ENCODE measurements at regions not wholly inside any gene's neighbourhood (a gene's known extent, or its start where the extent isn't known, plus 50 kb on each side); places are given as distances from the start of the nearest gene placed in this dataset.

- H3K4me3 ChIP-seq (ENCODE audit: low read length) = no peak overlapping the region
- H3K27ac ChIP-seq (ENCODE audit: low read depth, low read length) = no peak overlapping the region
- no peak for ATAC-seq
- CTCF ChIA-PET = no interaction called here
- DNase-seq = no peak
- H3K36me3 ChIP-seq (ENCODE audit: control insufficient read depth in 2 of 3, insufficient read depth in 3 of 3, low read length in 3 of 3) = no peaks in the 10 kb centered on the region
- H3K36me3 Mint-ChIP-seq = no peaks in the 10 kb centered on the region
- H3K27me3 ChIP-seq (ENCODE audit: control insufficient read depth in 2 of 2, insufficient read depth in 2 of 2, low read length in 2 of 2) = no peaks in the 10 kb centered on the region
- H3K4me1 ChIP-seq (ENCODE audit: control insufficient read depth in 2 of 2, insufficient read depth in 2 of 2, low read length in 2 of 2) = peaks cover under 1 to 7% of the 10 kb centered on the region in 2 donors
- peaks cover 0 to 9% (median 7%) of the 10 kb centered on the region in 7 donors for H3K4me1 Mint-ChIP-seq
- peaks cover 0 to 7% (median 2%) of the 10 kb centered on the region in 5 donors for H3K27me3 Mint-ChIP-seq
- no peaks in the 10 kb centered on the region for H3K9me3 ChIP-seq (ENCODE audit: control insufficient read depth in 2 of 3, low read length in 3 of 3)
- H3K27ac Mint-ChIP-seq = no peak overlapping the region
- H3K4me3 Mint-ChIP-seq = no peak overlapping the region
- H3K9me3 Mint-ChIP-seq = no peaks in the 10 kb centered on the region
- POLR2A ChIA-PET = no interaction called here
- intact Hi-C loops (cut with micrococcal nuclease) = no loop called here
Measured at GRCh38 chr1:10898921-10899320, 102.5 kb upstream of the CASZ1 start.

DNA sequence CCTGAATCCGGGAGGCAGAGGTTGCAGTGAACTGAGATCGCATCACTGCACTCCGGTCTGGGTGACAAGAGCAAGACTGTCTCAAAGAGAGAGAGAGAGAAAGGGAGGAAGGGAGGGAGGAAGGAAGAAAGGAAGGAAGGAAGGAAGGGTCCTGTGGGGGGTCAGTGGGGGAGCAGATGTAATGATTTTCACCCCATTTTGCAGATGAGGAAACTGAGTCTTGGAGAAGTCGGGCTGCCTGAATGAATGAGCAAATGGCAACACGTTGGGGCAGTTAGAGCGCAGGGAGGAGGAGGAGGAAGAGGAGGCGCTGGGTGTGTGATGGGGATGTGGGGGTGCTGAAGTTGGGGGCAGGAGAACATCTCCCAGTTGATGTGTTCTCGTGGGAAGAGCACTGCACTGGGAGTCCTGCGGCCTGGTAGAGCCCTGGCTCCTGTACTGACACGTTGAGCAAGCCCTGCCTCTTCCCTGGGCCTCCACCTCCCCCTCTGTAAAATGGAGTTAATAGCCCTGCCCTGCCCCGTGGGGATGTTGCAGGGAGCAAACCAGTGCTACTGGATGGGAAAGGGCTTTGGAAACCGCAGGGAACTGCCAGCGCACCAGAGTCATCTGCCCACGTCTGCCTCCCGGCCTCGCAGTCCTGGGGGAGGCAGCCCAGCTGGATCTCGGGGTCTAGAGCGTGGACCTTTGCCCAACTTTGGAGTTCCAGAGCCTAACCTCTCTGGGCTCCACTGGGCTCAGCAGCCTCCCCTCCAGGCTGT is 103.2 kb upstream of the CASZ1 start:
- ChIA-PET POLR2A (no interaction called here), CTCF (no interaction called here)
- no peak for ATAC-seq
- Mint-ChIP-seq H3K36me3 (no peaks in the 10 kb centered on the region), H3K4me1 (peaks cover 0 to 16% (median 14%) of the 10 kb centered on the region in 7 donors), H3K9me3 (no peaks in the 10 kb centered on the region), H3K27me3 (peaks cover 0 to 8% (median 0%) of the 10 kb centered on the region in 5 donors), H3K4me3 (no peak overlapping the region), H3K27ac (no peak overlapping the region)
- intact Hi-C loops (cut with micrococcal nuclease) = no loop called here
- H3K4me1 ChIP-seq (ENCODE audit: control insufficient read depth in 2 of 2, insufficient read depth in 2 of 2, low read length in 2 of 2) = peaks cover 8 to 14% of the 10 kb centered on the region in 2 donors
- H3K9me3 ChIP-seq (ENCODE audit: control insufficient read depth in 2 of 3, low read length in 3 of 3) = no peaks in the 10 kb centered on the region
- no peak overlapping the region for H3K27ac ChIP-seq (ENCODE audit: low read depth, low read length)
- no peak for DNase-seq
- H3K4me3 ChIP-seq (ENCODE audit: low read length) = no peak overlapping the region
- H3K36me3 ChIP-seq (ENCODE audit: control insufficient read depth in 2 of 3, insufficient read depth in 3 of 3, low read length in 3 of 3) = no peaks in the 10 kb centered on the region
- no peaks in the 10 kb centered on the region for H3K27me3 ChIP-seq (ENCODE audit: control insufficient read depth in 2 of 2, insufficient read depth in 2 of 2, low read length in 2 of 2)

GRCh38 chr1:10900251-10900651 is 103.8 kb upstream of the CASZ1 start:
- POLR2A ChIA-PET = no interaction called here
- peaks cover 0 to 10% (median 0%) of the 10 kb centered on the region in 5 donors for H3K27me3 Mint-ChIP-seq
- intact Hi-C loops (cut with micrococcal nuclease) = no loop called here
- CTCF ChIA-PET = no interaction called here
- H3K27me3 ChIP-seq (ENCODE audit: control insufficient read depth in 2 of 2, insufficient read depth in 2 of 2, low read length in 2 of 2) = no peaks in the 10 kb centered on the region
- no peaks in the 10 kb centered on the region for H3K36me3 Mint-ChIP-seq
- no peak overlapping the region for H3K27ac Mint-ChIP-seq
- peaks cover 9 to 17% of the 10 kb centered on the region in 2 donors for H3K4me1 ChIP-seq (ENCODE audit: control insufficient read depth in 2 of 2, insufficient read depth in 2 of 2, low read length in 2 of 2)
- no peaks in the 10 kb centered on the region for H3K9me3 Mint-ChIP-seq
- ATAC-seq (no peak), DNase-seq (no peak)
- H3K36me3 ChIP-seq (ENCODE audit: control insufficient read depth in 2 of 3, insufficient read depth in 3 of 3, low read length in 3 of 3) = no peaks in the 10 kb centered on the region
- no peak overlapping the region for H3K4me3 Mint-ChIP-seq
- H3K27ac ChIP-seq (ENCODE audit: low read depth, low read length) = no peak overlapping the region
- no peak overlapping the region for H3K4me3 ChIP-seq (ENCODE audit: low read length)
- peaks cover 3 to 22% (median 20%) of the 10 kb centered on the region in 7 donors for H3K4me1 Mint-ChIP-seq
- no peaks in the 10 kb centered on the region for H3K9me3 ChIP-seq (ENCODE audit: control insufficient read depth in 2 of 3, low read length in 3 of 3)

DNA sequence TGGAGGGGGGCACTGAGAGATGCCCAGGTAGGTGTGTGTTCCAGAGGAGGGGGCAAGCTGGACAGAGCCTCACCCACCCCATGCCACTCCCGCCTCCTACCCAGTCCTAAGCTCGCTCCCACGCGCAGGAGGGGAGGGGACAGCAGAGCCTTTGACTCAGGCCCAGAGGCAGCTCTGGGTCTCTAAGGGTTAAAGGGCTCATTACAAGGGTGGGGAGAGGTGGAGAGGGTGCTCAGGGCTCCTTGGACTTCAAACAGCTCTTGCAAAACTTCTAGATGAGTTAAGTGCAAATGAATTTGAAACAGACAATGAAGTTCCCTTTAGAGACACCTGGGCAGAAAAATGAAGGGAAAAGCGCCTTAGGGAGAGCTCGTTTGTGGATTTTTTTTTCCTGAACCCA is 104.2 kb upstream of the CASZ1 start:
- intact Hi-C loops (cut with micrococcal nuclease) = no loop called here
- H3K4me3 Mint-ChIP-seq = no peak overlapping the region
- no peaks in the 10 kb centered on the region for H3K9me3 Mint-ChIP-seq
- DNase-seq = no peak
- ChIA-PET CTCF (interaction anchor here (0.6 kb wide), 1 partner anchor 1414 kb away, joined by 3 read pairs; no protein-coding TSS in a partner anchor), POLR2A (no interaction called here)
- peak overlapping the region in 1 of 9 donors; percentile 81 for H3K27ac Mint-ChIP-seq
- H3K27me3 Mint-ChIP-seq = peaks cover 0 to 9% (median 0%) of the 10 kb centered on the region in 5 donors
- Histone ChIP-seq H3K36me3 (ENCODE audit: control insufficient read depth in 2 of 3, insufficient read depth in 3 of 3, low read length in 3 of 3) (no peaks in the 10 kb centered on the region), H3K4me3 (ENCODE audit: low read length) (no peak overlapping the region), H3K4me1 (ENCODE audit: control insufficient read depth in 2 of 2, insufficient read depth in 2 of 2, low read length in 2 of 2) (peaks cover 9 to 21% of the 10 kb centered on the region in 2 donors), H3K27ac (ENCODE audit: low read depth, low read length) (no peak overlapping the region), H3K9me3 (ENCODE audit: control insufficient read depth in 2 of 3, low read length in 3 of 3) (no peaks in the 10 kb centered on the region), H3K27me3 (ENCODE audit: control insufficient read depth in 2 of 2, insufficient read depth in 2 of 2, low read length in 2 of 2) (no peaks in the 10 kb centered on the region)
- no peaks in the 10 kb centered on the region for H3K36me3 Mint-ChIP-seq
- peaks cover 3 to 26% (median 24%) of the 10 kb centered on the region in 7 donors for H3K4me1 Mint-ChIP-seq
- no peak for ATAC-seq

DNA sequence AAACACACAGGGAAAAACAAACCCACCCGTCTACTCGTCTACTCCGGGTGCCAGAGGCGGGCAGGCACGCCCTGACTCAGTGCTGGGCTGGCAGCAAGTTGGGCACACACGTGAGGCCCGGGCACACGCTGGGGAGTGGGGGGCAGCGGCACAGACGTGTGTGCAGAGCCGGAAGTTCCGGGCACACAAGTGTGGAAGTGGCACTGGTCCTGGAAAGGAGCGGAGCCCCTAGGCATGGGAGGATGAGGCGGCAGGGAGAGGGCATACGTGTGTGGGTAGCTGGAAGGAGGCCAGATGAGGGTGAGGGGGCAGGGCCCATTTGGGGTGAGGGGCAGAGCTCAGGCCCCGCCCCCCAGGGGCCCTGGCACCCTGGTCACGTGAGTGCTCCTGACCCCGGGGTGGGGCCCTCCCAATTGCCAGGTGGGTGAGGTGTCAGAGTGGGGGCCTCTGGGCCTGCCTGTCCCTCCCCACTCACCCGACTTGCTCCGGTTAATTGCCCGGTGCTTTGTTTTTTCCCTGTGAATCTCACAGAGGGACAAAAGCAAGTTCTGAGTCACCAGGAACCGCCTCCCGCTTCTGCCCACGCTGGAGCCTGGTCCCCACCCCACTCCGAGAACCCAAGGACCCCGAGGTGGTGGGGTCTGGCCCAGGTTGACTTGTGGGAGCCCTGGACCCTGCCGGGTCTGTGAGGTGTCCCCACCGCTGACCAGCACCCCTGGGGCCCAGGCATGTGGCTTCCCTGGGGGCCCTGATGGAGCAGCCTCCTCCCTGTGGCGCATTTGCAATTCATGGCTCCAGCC is 104.8 kb upstream of the CASZ1 start:
- H3K27ac ChIP-seq (ENCODE audit: low read depth, low read length) = no peak overlapping the region
- H3K9me3 ChIP-seq (ENCODE audit: control insufficient read depth in 2 of 3, low read length in 3 of 3) = no peaks in the 10 kb centered on the region
- no peak overlapping the region for H3K4me3 Mint-ChIP-seq
- DNase-seq (no peak), ATAC-seq (no peak)
- H3K36me3 ChIP-seq (ENCODE audit: control insufficient read depth in 2 of 3, insufficient read depth in 3 of 3, low read length in 3 of 3) = no peaks in the 10 kb centered on the region
- H3K4me3 ChIP-seq (ENCODE audit: low read length) = no peak overlapping the region
- CTCF ChIA-PET = interaction anchor here (0.6 kb wide), 1 partner anchor 1414 kb away, joined by 3 read pairs; no protein-coding TSS in a partner anchor
- H3K27me3 ChIP-seq (ENCODE audit: control insufficient read depth in 2 of 2, insufficient read depth in 2 of 2, low read length in 2 of 2) = no peaks in the 10 kb centered on the region
- peaks cover 0 to 9% (median 0%) of the 10 kb centered on the region in 5 donors for H3K27me3 Mint-ChIP-seq
- POLR2A ChIA-PET = no interaction called here
- no peaks in the 10 kb centered on the region for H3K9me3 Mint-ChIP-seq
- intact Hi-C loops (cut with micrococcal nuclease) = no loop called here
- peaks cover 9 to 27% of the 10 kb centered on the region in 2 donors for H3K4me1 ChIP-seq (ENCODE audit: control insufficient read depth in 2 of 2, insufficient read depth in 2 of 2, low read length in 2 of 2)
- H3K36me3 Mint-ChIP-seq = no peaks in the 10 kb centered on the region
- peaks cover 3 to 31% (median 27%) of the 10 kb centered on the region in 7 donors for H3K4me1 Mint-ChIP-seq
- no peak overlapping the region for H3K27ac Mint-ChIP-seq

- POLR2A ChIA-PET = no interaction called here
- CTCF ChIA-PET = no interaction called here
- Mint-ChIP-seq H3K4me1 (peaks cover 3 to 40% (median 34%) of the 10 kb centered on the region in 7 donors), H3K27me3 (peaks cover 0 to 14% (median 0%) of the 10 kb centered on the region in 5 donors), H3K36me3 (no peaks in the 10 kb centered on the region), H3K27ac (peak overlapping the region in 3 of 9 donors; percentile 10 to 33 (median 31)), H3K4me3 (no peak overlapping the region), H3K9me3 (no peaks in the 10 kb centered on the region)
- ATAC-seq (no peak), DNase-seq (no peak)
- peaks cover 9 to 31% of the 10 kb centered on the region in 2 donors for H3K4me1 ChIP-seq (ENCODE audit: control insufficient read depth in 2 of 2, insufficient read depth in 2 of 2, low read length in 2 of 2)
- no peaks in the 10 kb centered on the region for H3K36me3 ChIP-seq (ENCODE audit: control insufficient read depth in 2 of 3, insufficient read depth in 3 of 3, low read length in 3 of 3)
- intact Hi-C loops (cut with micrococcal nuclease) = no loop called here
- no peaks in the 10 kb centered on the region for H3K27me3 ChIP-seq (ENCODE audit: control insufficient read depth in 2 of 2, insufficient read depth in 2 of 2, low read length in 2 of 2)
- H3K9me3 ChIP-seq (ENCODE audit: control insufficient read depth in 2 of 3, low read length in 3 of 3) = no peaks in the 10 kb centered on the region
- H3K4me3 ChIP-seq (ENCODE audit: low read length) = no peak overlapping the region
- no peak overlapping the region for H3K27ac ChIP-seq (ENCODE audit: low read depth, low read length)
Measured at GRCh38 chr1:10901891-10902805, 105.7 kb upstream of the CASZ1 start.
